ENCODE measurements at regions not wholly inside any gene's neighbourhood (a gene's known extent, or its start where the extent isn't known, plus 50 kb on each side); places are given as distances from the start of the nearest gene placed in this dataset.

- TF ChIP-seq Cebpa-rat (IDR thresholded peaks at IDR 0.05) = no peak
- H4K20me1 ChIP-seq = no peaks in the 10 kb centered on the region
- H3K4me3 ChIP-seq = no peak overlapping the region
Measured at GRCh38 chr11:134700101-134700640, 288.1 kb upstream of the B3GAT1 start.

GRCh38 chr11:134696455-134696854, 284.4 kb upstream of the B3GAT1 start:
- no peaks in the 10 kb centered on the region for H4K20me1 ChIP-seq
- TF ChIP-seq Cebpa-rat (IDR thresholded peaks at IDR 0.05) = no peak
- no peaks in the 10 kb centered on the region for H3K27me3 ChIP-seq
- no peak overlapping the region for H3K9ac ChIP-seq
- H3K4me3 ChIP-seq = no peak overlapping the region
- no peak overlapping the region for H3K4me2 ChIP-seq
- H3K4me1 ChIP-seq = no peaks in the 10 kb centered on the region
- no peak overlapping the region for H3K27ac ChIP-seq
- H3K36me3 ChIP-seq = no peaks in the 10 kb centered on the region
- no peaks in the 10 kb centered on the region for H3K9me3 ChIP-seq

More at GRCh38 chr11:134700101-134700640, 288.1 kb upstream of the B3GAT1 start:
- Histone ChIP-seq H3K9ac (no peak overlapping the region), H3K27me3 (no peaks in the 10 kb centered on the region), H3K4me1 (no peaks in the 10 kb centered on the region), H3K27ac (no peak overlapping the region), H3K9me3 (no peaks in the 10 kb centered on the region), H3K4me2 (no peak overlapping the region), H3K36me3 (no peaks in the 10 kb centered on the region)

GRCh38 chr11:134691985-134692384, 279.9 kb upstream of the B3GAT1 start:
- Histone ChIP-seq H3K9ac (no peak overlapping the region), H3K9me3 (no peaks in the 10 kb centered on the region), H3K4me2 (no peak overlapping the region), H4K20me1 (no peaks in the 10 kb centered on the region), H3K36me3 (no peaks in the 10 kb centered on the region), H3K27me3 (no peaks in the 10 kb centered on the region), H3K4me1 (no peaks in the 10 kb centered on the region), H3K27ac (no peak overlapping the region), H3K4me3 (no peak overlapping the region)
- no peak for TF ChIP-seq Cebpa-rat (IDR thresholded peaks at IDR 0.05)

- Histone ChIP-seq H4K20me1 (no peaks in the 10 kb centered on the region), H3K9ac (no peak overlapping the region), H3K4me1 (no peaks in the 10 kb centered on the region), H3K4me2 (no peak overlapping the region), H3K9me3 (no peaks in the 10 kb centered on the region), H3K4me3 (no peak overlapping the region), H3K27ac (no peak overlapping the region), H3K27me3 (no peaks in the 10 kb centered on the region), H3K36me3 (no peaks in the 10 kb centered on the region)
- no peak for TF ChIP-seq Cebpa-rat (IDR thresholded peaks at IDR 0.05)
Measured at GRCh38 chr11:134691295-134691873, 279.3 kb upstream of the B3GAT1 start.

GRCh38 chr11:134689886-134690285, 277.8 kb upstream of the B3GAT1 start:
- Histone ChIP-seq H3K27ac (no peak overlapping the region), H3K9ac (no peak overlapping the region), H4K20me1 (no peaks in the 10 kb centered on the region), H3K4me3 (no peak overlapping the region), H3K9me3 (no peaks in the 10 kb centered on the region), H3K27me3 (no peaks in the 10 kb centered on the region), H3K36me3 (no peaks in the 10 kb centered on the region), H3K4me1 (no peaks in the 10 kb centered on the region), H3K4me2 (no peak overlapping the region)
- TF ChIP-seq Cebpa-rat (IDR thresholded peaks at IDR 0.05) = no peak

GRCh38 chr11:134687548-134687947, 275.5 kb upstream of the B3GAT1 start:
- Histone ChIP-seq H3K9ac (no peak overlapping the region), H3K27me3 (no peaks in the 10 kb centered on the region), H3K4me2 (no peak overlapping the region), H3K36me3 (no peaks in the 10 kb centered on the region), H3K27ac (no peak overlapping the region), H3K9me3 (no peaks in the 10 kb centered on the region), H4K20me1 (no peaks in the 10 kb centered on the region), H3K4me3 (no peak overlapping the region), H3K4me1 (no peaks in the 10 kb centered on the region)
- TF ChIP-seq Cebpa-rat (IDR thresholded peaks at IDR 0.05) = no peak

GRCh38 chr11:134686460-134687061, 274.5 kb upstream of the B3GAT1 start:
- Histone ChIP-seq H4K20me1 (no peaks in the 10 kb centered on the region), H3K27me3 (no peaks in the 10 kb centered on the region)

GRCh38 chr11:134685793-134686380, 273.8 kb upstream of the B3GAT1 start:
- H3K4me3 ChIP-seq = no peak overlapping the region
- TF ChIP-seq Cebpa-rat (IDR thresholded peaks at IDR 0.05) = no peak

More at GRCh38 chr11:134686460-134687061, 274.5 kb upstream of the B3GAT1 start:
- Histone ChIP-seq H3K36me3 (no peaks in the 10 kb centered on the region), H3K4me3 (no peak overlapping the region), H3K4me2 (no peak overlapping the region), H3K9ac (no peak overlapping the region), H3K27ac (no peak overlapping the region), H3K4me1 (no peaks in the 10 kb centered on the region), H3K9me3 (no peaks in the 10 kb centered on the region)
- no peak for TF ChIP-seq Cebpa-rat (IDR thresholded peaks at IDR 0.05)

GRCh38 chr11:134684576-134684975, 272.5 kb upstream of the B3GAT1 start:
- H3K4me3 ChIP-seq = no peak overlapping the region
- H3K27ac ChIP-seq = no peak overlapping the region
- no peaks in the 10 kb centered on the region for H4K20me1 ChIP-seq
- no peak overlapping the region for H3K4me2 ChIP-seq
- no peaks in the 10 kb centered on the region for H3K4me1 ChIP-seq
- H3K27me3 ChIP-seq = no peaks in the 10 kb centered on the region
- H3K9ac ChIP-seq = no peak overlapping the region
- no peaks in the 10 kb centered on the region for H3K36me3 ChIP-seq
- H3K9me3 ChIP-seq = no peaks in the 10 kb centered on the region
- no peak for TF ChIP-seq Cebpa-rat (IDR thresholded peaks at IDR 0.05)

More at GRCh38 chr11:134685793-134686380, 273.8 kb upstream of the B3GAT1 start:
- no peaks in the 10 kb centered on the region for H3K9me3 ChIP-seq
- no peak overlapping the region for H3K9ac ChIP-seq
- H3K4me1 ChIP-seq = no peaks in the 10 kb centered on the region
- H3K4me2 ChIP-seq = no peak overlapping the region
- no peaks in the 10 kb centered on the region for H3K36me3 ChIP-seq
- H3K27me3 ChIP-seq = no peaks in the 10 kb centered on the region
- no peaks in the 10 kb centered on the region for H4K20me1 ChIP-seq
- H3K27ac ChIP-seq = no peak overlapping the region

GRCh38 chr11:134683860-134684259, 271.8 kb upstream of the B3GAT1 start:
- TF ChIP-seq Cebpa-rat (IDR thresholded peaks at IDR 0.05) = no peak
- no peaks in the 10 kb centered on the region for H3K4me1 ChIP-seq
- no peaks in the 10 kb centered on the region for H3K9me3 ChIP-seq
- H3K27ac ChIP-seq = no peak overlapping the region
- H3K36me3 ChIP-seq = no peaks in the 10 kb centered on the region
- H4K20me1 ChIP-seq = no peaks in the 10 kb centered on the region
- H3K4me3 ChIP-seq = no peak overlapping the region
- H3K4me2 ChIP-seq = no peak overlapping the region
- no peak overlapping the region for H3K9ac ChIP-seq
- H3K27me3 ChIP-seq = no peaks in the 10 kb centered on the region
